Thoracic aorta (tissue), 2 donors: ENCODE measurements at regions not wholly inside any gene's neighbourhood (a gene's known extent, or its start where the extent isn't known, plus 50 kb on each side); places are given as distances from the start of the nearest gene placed in this dataset.

Source experiments
- ATAC-seq: fragments of 150-250 bp; one replicate; pipeline ENCODE4 v1.8.0; 2017; ENCODE audit warnings: low read depth; ENCODE audit not compliant: insufficient number of reproducible peaks, low FRiP score
- DNase-seq: peaks from one replicate; pipeline ENCODE4 v3.0.0-alpha.2; 2020; ENCODE audit warnings: low spot score
- H3K27ac ChIP-seq, 2 donors: fragments of 200-600 bp; sonication (generic); 1 replicate in 1 of 2; 2 replicates in 1 of 2; pipeline ENCODE4 v1.5.1; 2016; ENCODE audit warnings: mild to moderate bottlenecking in 2 of 2, moderate library complexity in 2 of 2
- H3K27me3 ChIP-seq: fragments of 200-600 bp; sonication (generic); replicated peaks from 2 replicates; pipeline ENCODE4 v1.6.0; 2016; ENCODE audit warnings: mild to moderate bottlenecking; ENCODE audit not compliant: insufficient read depth
- H3K36me3 ChIP-seq: fragments of 200-600 bp; sonication (generic); one replicate; pipeline ENCODE4 v1.5.1; 2016
- H3K4me1 ChIP-seq, 2 donors: fragments of 200-600 bp; sonication (generic); 1 replicate in 1 of 2; 2 replicates in 1 of 2; pipeline versions ENCODE4 v1.5.1 to v1.6.0; 2016; ENCODE audit warnings: low read depth in 2 of 2, mild to moderate bottlenecking in 1 of 2; ENCODE audit not compliant: control insufficient read depth in 1 of 2
- H3K4me3 ChIP-seq: fragments of 200-600 bp; sonication (generic); 2 replicates; pipeline ENCODE4 v1.5.1; 2016; ENCODE audit warnings: mild to moderate bottlenecking
- H3K9me3 ChIP-seq: fragments of 200-600 bp; sonication (generic); 2 replicates; pipeline ENCODE4 v1.5.1; 2016
- CTCF ChIP-seq: fragments of 200-600 bp; sonication (generic); IDR thresholded peaks from one replicate; pipeline ENCODE4 v1.5.1; 2019; ENCODE audit warnings: antibody characterized with exemption

- no peaks in the 10 kb centered on the region for H3K27me3 ChIP-seq
- ATAC-seq = no peak
- TF ChIP-seq CTCF = no peak
- H3K27ac ChIP-seq = no peak overlapping the region
- H3K9me3 ChIP-seq = no peaks in the 10 kb centered on the region
- no peak for DNase-seq
- no peaks in the 10 kb centered on the region for H3K4me1 ChIP-seq
- H3K4me3 ChIP-seq = no peak overlapping the region
- H3K36me3 ChIP-seq = no peaks in the 10 kb centered on the region
These were observed 102.3 kb upstream of the NEK7 start for GRCh38 chr1:198054510-198054909.

- no peak for ATAC-seq
- H3K4me3 ChIP-seq = no peak overlapping the region
These were observed 100.5 kb upstream of the NEK7 start for GRCh38 chr1:198056255-198056654.

GRCh38 chr1:198064181-198064580, 92.6 kb upstream of the NEK7 start:
- no peaks in the 10 kb centered on the region for H3K4me1 ChIP-seq
- ATAC-seq (no peak), DNase-seq (no peak)
- H3K27ac ChIP-seq = no peak overlapping the region
- no peaks in the 10 kb centered on the region for H3K27me3 ChIP-seq
- no peak overlapping the region for H3K4me3 ChIP-seq
- no peak for TF ChIP-seq CTCF
- no peaks in the 10 kb centered on the region for H3K36me3 ChIP-seq
- no peaks in the 10 kb centered on the region for H3K9me3 ChIP-seq

More at GRCh38 chr1:198056255-198056654, 100.5 kb upstream of the NEK7 start:
- Histone ChIP-seq H3K27me3 (no peaks in the 10 kb centered on the region), H3K36me3 (no peaks in the 10 kb centered on the region), H3K4me1 (no peaks in the 10 kb centered on the region), H3K27ac (no peak overlapping the region), H3K9me3 (no peaks in the 10 kb centered on the region)
- no peak for DNase-seq
- no peak for TF ChIP-seq CTCF

- TF ChIP-seq CTCF = no peak
These were observed 88.5 kb upstream of the NEK7 start for GRCh38 chr1:198068285-198068684.

GRCh38 chr1:198072177-198072576, 84.6 kb upstream of the NEK7 start:
- no peak for TF ChIP-seq CTCF
- Histone ChIP-seq H3K27me3 (no peaks in the 10 kb centered on the region), H3K4me1 (no peaks in the 10 kb centered on the region), H3K4me3 (no peak overlapping the region), H3K27ac (no peak overlapping the region), H3K36me3 (no peaks in the 10 kb centered on the region), H3K9me3 (no peaks in the 10 kb centered on the region)
- ATAC-seq (no peak), DNase-seq (no peak)

More at GRCh38 chr1:198068285-198068684, 88.5 kb upstream of the NEK7 start:
- Histone ChIP-seq H3K27me3 (no peaks in the 10 kb centered on the region), H3K36me3 (no peaks in the 10 kb centered on the region), H3K9me3 (no peaks in the 10 kb centered on the region), H3K4me3 (no peak overlapping the region), H3K4me1 (no peaks in the 10 kb centered on the region), H3K27ac (no peak overlapping the region)
- ATAC-seq = no peak
- DNase-seq = no peak
